ENCODE measurements at regions not wholly inside any gene's neighbourhood (a gene's known extent, or its start where the extent isn't known, plus 50 kb on each side); places are given as distances from the start of the nearest gene placed in this dataset.

- TF ChIP-seq CTCF (IDR thresholded peaks at IDR 0.05) (no peak), ELK1 (IDR thresholded peaks at IDR 0.05; ENCODE audit: low read depth, low read length) (no peak), EP300 (IDR thresholded peaks at IDR 0.05) (no peak), REST (IDR thresholded peaks at IDR 0.05) (no peak), CBX2 (IDR thresholded peaks at IDR 0.05; ENCODE audit: borderline replicate concordance, low read depth) (no peak), RAD21 (conservative IDR thresholded peaks at IDR 0.05 in 1 of 2, IDR thresholded peaks at IDR 0.05 in 1 of 2) (no peak)
- TF ChIP-seq, protein P1, sequence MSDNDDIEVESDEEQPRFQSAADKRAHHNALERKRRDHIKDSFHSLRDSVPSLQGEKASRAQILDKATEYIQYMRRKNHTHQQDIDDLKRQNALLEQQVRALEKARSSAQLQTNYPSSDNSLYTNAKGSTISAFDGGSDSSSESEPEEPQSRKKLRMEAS (IDR thresholded peaks at IDR 0.05): no peak
Measured at GRCh38 chr6:26218824-26219223, 131.6 kb downstream of the HFE start.

Data from A549 (cell line).